Fibroblast of the aortic adventitia (primary cell): ENCODE measurements at regions not wholly inside any gene's neighbourhood (a gene's known extent, or its start where the extent isn't known, plus 50 kb on each side); places are given as distances from the start of the nearest gene placed in this dataset.

ENCODE experiments used
- DNase-seq: peaks from one replicate; pipeline ENCODE4 v3.0.0-alpha.2; 2010; ENCODE audit warnings: low read depth
- H3K4me3 ChIP-seq: 2 replicates; pipeline ENCODE4 v1.5.1; 2011; ENCODE audit warnings: low read depth, mild to moderate bottlenecking, control low read depth, low read length, moderate library complexity
- TF ChIP-seq, protein P1 (sequence below): IDR thresholded peaks from 2 replicates; pipeline ENCODE4 v1.5.1; 2011; ENCODE audit warnings: mild to moderate bottlenecking, low read length, control low read depth, inconsistent platforms; ENCODE audit not compliant: insufficient read depth

DNA sequence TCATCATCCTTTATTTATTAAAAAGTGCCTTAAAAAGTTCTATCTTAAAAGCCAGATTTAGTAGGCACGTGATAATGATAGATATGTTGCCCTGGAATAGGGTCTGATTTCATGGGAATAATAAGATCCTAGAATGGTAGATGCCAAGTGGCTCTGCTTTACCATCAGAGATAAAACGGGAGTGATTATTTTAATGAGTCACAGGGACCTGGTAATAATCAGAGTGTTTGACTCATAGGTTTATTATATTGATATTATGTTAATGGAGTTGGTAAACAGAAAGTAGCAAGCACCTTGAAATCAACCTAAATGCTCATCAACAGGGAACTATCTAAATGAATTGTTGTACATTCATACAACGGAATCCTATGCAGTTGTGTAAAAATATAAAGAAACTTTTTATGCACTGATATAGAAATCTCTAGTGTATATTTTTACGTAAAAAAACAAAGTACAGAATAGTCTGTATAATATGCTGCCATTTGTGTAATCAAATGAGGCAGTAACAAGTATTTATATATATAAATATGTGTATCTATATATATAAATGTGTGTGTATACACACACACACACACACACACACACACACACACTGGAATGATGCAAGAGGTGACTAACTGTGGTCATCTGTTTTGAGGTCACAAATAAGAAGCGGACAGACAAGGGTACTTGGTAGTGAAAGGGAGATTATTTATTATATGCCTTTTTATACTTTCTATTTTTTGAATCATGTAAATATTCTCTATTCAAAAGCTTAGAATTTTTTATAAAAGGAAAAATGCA is 78.6 kb upstream of the DYNC1I1 start:
- TF ChIP-seq, protein P1, sequence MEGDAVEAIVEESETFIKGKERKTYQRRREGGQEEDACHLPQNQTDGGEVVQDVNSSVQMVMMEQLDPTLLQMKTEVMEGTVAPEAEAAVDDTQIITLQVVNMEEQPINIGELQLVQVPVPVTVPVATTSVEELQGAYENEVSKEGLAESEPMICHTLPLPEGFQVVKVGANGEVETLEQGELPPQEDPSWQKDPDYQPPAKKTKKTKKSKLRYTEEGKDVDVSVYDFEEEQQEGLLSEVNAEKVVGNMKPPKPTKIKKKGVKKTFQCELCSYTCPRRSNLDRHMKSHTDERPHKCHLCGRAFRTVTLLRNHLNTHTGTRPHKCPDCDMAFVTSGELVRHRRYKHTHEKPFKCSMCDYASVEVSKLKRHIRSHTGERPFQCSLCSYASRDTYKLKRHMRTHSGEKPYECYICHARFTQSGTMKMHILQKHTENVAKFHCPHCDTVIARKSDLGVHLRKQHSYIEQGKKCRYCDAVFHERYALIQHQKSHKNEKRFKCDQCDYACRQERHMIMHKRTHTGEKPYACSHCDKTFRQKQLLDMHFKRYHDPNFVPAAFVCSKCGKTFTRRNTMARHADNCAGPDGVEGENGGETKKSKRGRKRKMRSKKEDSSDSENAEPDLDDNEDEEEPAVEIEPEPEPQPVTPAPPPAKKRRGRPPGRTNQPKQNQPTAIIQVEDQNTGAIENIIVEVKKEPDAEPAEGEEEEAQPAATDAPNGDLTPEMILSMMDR, result no peak
- peak; percentile 7 for DNase-seq
- H3K4me3 ChIP-seq, result no peak overlapping the region

DNA sequence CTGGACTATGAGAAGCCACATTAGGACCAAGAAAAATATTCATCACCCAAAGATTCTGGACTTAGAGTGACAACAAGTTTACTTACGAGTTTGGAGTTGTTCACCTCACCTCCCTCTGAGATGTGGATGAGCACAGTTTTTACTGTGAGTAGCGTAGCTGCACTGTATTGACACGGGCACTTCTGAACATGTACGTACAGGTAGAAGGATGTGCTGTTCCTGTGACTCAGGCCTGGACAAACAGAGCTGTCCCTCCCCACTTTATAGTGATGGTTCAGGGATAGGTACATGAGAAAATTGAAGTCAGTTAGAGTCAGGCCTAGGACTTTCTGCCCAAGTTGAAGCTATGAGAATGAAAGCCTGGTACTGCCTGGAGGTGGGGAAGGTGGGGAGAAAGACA is 80.9 kb upstream of the DYNC1I1 start:
- no peak for DNase-seq
- TF ChIP-seq, protein P1, result no peak
- H3K4me3 ChIP-seq, result no peak overlapping the region

DNA sequence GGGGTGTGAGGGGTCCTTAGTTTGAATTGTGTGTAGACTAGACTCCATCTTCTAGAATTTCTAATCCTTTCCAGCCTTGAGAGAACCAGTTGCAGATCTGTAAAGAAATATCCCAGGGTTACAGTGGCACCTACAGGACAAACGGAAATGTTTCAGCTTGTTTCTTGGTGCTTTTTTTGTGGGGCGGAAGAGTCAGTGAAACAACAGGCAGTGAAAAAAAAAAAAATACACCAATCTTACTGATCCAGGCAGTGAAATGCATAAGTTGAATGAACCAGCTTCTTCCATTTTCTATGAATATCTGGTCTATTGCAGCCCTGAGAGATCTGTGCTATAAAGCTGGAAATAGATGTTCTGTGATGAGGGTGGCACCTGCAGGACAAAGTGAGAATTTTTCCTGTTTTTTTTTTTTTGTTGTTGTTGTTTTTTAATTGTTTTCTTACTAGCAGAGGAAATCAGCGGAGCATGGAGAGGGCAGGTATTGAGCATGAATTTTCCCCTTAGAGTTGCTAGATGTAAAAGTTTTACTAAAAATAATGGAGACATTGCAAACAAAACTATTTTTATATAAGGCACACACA is 81.9 kb upstream of the DYNC1I1 start:
- TF ChIP-seq, protein P1, result peak; percentile 56
- no peak overlapping the region for H3K4me3 ChIP-seq
- DNase-seq, result peak; percentile 59

DNA sequence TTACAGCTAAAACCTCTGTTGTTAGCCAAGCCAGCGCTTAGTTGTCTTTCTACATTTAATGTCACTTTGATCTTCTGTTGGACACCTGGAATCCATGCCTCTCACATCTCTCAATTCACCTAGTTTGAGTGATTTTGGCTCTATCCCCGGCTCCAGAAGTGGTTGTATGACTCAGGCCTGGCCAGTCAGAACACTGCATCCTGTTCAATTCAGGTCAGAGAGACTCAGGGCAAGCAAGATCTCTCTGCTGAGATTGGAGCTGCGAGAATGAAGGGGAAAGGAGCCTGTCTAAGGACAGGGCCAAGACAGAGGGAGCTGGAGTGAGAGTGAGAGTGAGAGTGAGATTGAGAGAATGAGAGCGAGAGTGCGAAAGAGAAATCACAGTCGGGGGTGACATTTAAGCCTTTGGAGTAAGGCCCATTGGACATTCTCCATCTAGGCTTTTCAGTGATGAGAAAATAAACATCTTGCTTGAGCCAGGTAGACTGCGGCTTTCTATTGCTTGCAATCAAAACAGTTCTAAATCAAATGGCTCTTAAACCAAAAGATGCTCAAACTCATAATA is 83.3 kb upstream of the DYNC1I1 start:
- no peak overlapping the region for H3K4me3 ChIP-seq
- TF ChIP-seq, protein P1, result no peak
- DNase-seq, result no peak

DNA sequence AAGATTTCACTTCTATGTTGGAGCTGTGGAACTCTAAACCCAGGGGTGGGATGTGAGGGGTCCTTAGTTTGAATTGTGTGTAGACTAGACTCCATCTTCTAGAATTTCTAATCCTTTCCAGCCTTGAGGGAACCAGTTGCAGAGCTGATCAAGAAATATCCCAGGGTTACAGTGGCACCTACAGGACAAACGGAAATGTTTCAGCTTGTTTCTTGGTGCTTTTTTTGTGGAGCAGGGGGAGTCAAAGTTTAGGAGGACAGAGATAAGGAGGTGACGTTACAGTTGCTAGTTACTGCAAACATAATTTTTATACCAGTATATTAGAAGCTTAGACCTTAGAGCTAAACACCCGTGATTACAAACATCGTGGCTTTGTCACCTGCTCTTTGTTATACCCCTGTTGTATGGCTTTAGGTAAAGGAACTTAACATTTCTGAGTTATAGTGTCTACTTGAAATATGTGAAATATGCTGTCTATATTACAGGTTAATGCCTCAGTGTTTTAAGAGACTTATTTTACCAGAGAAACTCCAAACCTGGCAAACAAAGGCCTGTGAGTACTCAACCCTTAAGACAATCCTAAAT is 84.5 kb upstream of the DYNC1I1 start:
- peak; percentile 40 for DNase-seq
- TF ChIP-seq, protein P1, result peak; percentile 42

DNA sequence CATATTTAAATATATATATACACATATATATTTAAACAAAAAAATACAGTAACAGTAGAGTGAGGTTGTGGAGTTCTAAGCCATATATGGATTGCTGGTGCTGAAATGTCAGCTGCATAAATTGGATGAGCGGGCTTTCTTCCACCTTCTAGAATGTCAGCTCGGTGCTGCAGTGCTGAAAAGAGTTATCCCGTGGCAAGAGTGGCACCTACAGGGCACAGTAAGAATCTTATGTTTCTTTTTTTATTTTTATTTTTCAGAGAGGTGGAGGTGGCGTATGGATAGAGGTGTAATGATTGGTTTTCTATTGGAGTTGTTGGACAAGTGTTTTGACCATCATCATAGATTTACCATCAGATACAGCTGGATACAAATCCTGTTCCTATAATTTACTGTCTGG is 86.2 kb upstream of the DYNC1I1 start:
- TF ChIP-seq, protein P1, result peak; percentile 39
- peak; percentile 67 for DNase-seq
- H3K4me3 ChIP-seq, result no peak overlapping the region

More for the DNA sequence above, 84.5 kb upstream of the DYNC1I1 start:
- H3K4me3 ChIP-seq, result no peak overlapping the region
